Right hindlimb (tissue), 1 donor: ENCODE measurements at regions not wholly inside any gene's neighbourhood (a gene's known extent, or its start where the extent isn't known, plus 50 kb on each side); places are given as distances from the start of the nearest gene placed in this dataset.
"Not testable (repeated sequence)": the region's sequence is repeated elsewhere in the genome, so short reads cannot be mapped to it uniquely, and the experiment has no call there.

ENCODE experiments used
- DNase-seq: peaks from one replicate; pipeline ENCODE4 v3.0.0-alpha.2; 2018

DNA sequence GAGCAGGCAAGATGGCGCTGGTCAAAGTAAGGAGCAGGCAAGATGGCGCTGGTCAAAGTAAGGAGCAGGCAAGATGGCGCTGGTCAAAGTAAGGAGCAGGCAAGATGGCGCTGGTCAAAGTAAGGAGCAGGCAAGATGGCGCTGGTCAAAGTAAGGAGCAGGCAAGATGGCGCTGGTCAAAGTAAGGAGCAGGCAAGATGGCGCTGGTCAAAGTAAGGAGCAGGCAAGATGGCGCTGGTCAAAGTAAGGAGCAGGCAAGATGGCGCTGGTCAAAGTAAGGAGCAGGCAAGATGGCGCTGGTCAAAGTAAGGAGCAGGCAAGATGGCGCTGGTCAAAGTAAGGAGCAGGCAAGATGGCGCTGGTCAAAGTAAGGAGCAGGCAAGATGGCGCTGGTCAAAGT is 382.7 kb downstream of the GLRX3 start:
- not testable (repeated sequence) for DNase-seq

DNA sequence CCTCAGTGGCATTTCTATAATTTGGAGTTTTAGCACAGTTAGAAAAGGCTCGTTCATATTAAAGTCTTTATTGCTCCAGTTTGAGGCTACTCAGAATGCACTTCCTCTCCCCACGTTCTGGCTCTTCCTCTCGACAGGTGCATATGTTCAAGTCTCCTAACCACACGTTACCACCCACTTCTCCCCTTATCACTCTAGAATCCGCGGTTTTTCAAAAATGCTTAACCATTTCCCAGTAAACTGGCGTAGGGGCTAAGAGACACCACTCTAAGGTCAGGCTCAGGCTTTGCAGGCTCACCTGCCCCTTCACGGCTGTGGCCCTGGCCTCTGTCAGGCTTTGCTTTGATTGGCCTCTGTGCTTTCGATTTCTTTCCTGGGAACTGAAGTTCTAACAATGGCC is 383.6 kb downstream of the GLRX3 start:
- DNase-seq = no peak

DNA sequence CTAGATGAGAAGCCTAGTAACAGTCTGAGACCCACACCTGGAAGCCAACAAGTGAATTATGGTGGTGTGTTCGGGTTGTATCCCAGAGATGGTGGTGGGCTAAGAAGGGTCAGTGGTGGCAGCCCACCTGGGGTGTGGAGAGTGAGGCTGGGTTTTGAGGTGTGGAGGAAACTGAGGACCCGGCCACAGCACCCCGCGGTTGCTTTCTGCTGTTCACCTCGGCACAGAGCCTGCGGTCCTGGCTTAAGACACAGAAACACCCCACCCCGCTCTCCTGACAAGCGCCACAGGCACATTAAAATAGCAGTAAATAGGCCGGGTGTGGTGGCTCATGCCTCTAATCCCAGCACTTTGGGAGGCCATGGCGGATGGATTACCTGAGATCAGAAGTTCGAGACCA is 395.1 kb downstream of the GLRX3 start:
- DNase-seq = no peak

DNA sequence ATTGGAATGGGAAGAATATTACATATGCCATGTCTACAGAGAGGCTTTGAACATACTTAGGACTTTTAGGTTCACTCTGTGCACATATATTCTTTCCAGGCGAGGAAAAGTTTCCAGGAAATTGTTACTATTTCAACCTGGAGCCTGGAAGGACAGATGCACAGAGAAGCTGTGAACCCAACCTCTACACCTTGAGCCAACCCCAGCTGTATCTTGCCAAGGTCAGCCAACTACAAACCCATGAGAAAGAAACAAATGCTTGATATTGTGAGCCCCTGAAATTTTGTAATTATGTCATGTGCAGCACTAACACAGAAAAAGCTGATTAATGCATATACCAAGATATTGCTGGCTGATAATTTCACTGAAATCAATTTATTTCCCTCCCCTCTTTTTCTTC is 404.9 kb downstream of the GLRX3 start:
- DNase-seq = no peak

- DNase-seq = no peak
Observed at GRCh38 chr10:130542761-130543160, 406.6 kb downstream of the GLRX3 start.

GRCh38 chr10:130543794-130544193 is 407.6 kb downstream of the GLRX3 start:
- no peak for DNase-seq

DNA sequence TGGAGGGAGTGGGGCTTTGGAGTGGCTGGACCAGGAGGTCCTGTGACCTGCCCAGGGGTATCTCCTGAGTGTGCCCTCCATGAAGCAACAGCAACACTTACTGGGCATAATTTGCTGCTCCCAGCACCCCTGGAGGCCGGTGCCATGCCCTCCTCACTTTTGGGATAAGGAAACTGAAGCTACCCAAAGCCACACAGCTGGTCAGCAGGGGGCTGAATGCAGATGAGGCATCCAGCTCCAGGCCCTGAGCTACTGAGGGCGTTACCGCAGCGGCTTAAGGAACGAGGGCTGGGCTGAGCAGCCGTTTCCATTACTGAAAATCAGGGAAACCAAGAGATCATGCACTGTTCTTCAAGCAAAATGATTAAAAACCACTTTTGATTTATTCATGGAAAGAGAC is 408.9 kb downstream of the GLRX3 start:
- DNase-seq = no peak

GRCh38 chr10:130545697-130546096 is 409.5 kb downstream of the GLRX3 start:
- no peak for DNase-seq

DNA sequence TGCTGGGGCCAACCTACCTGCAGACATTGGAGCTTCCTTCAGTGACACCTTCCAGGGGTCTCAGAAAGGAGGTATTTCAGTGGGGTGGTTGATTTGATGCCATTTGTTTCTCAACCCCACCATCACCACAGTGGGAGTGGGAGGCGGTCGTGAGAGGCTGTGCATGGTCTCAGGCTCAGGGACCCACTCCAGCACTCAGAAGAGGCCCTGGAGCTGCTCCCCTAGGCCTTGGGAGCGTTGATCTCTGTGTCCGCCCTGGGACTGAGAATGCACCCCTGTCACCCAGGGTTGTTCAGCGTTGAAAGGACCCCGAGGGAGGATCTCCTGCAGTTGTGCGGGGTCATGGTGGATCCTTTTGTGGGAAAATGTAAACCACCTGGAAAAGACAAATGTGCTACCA is 410.6 kb downstream of the GLRX3 start:
- DNase-seq = no peak

DNA sequence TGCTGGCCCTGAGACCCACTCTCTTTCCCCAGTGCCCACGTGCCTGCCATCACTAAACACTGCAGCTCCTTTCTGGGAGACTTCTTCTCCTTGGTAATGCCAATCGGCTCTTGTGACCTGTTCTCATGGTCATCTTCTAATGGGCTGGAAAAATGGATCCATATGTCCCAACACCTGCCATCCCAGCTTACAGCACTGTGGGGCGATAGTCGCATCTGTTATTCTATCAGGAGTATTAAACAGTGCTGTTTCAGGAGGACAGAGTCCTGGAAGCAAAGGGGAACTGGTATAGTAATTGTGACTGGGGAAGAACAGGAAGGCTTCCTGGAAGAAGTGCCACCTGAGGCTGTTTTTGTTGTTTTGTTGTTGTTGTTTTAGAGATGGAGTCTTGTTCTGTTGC is 411.2 kb downstream of the GLRX3 start:
- DNase-seq = no peak

DNA sequence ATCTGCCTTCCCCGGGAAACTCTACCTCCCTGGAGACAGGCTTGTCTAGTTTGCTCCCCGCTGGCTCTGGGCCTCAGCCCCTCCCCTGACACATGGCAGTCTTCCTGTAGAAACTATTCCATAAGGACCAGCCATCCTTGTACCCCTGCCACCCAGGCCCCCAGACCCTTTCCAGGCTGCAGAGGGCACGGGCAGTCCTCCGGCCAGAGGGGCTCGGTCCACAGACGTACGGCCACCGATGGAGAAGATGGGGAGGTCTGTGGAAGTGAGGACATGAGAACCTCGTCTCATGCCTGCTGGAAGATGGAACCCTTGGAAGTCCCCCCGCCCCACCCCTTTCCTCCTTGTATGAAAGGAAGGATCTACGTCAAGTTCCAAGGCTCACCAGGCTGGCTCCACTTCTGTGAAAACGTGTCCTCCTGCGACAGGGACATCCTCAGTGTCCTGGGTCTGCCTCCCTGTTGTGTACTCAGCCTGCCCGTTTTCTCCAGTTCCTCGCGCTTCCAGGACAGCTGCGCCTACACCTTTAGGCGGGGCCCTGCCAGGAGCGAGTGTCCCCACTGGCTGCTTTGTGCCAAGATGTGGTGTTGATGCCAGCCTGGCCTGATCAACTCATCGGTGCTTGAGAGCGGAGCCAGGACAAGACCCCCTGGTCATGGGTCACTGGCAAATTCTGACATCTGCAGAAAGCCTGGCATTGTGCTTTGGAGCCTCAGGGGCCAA is 414.9 kb downstream of the GLRX3 start:
- DNase-seq = no peak

DNA sequence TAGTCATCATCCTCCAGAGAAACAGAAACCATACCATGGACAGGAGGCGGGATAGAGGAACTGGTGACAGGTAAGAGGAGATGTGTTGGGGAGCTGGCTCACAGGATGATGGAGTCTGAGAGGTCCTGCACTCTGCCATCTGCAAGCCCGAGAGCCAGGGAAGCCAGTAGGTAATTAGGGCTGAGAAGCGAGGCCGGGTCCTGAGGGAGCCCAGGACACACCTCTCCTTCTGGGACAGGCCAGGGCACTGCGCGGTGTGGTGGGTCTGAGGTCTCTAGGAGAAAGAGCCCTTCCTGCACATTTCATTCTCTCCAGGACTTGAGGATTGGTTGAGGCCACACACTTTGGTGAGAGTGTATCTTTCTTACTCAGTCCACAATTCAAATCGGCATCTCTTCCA is 415.5 kb downstream of the GLRX3 start:
- no peak for DNase-seq

- no peak for DNase-seq
Observed at GRCh38 chr10:130553826-130554225, 417.6 kb downstream of the GLRX3 start.

- no peak for DNase-seq
Observed at GRCh38 chr10:130554701-130555410, 418.7 kb downstream of the GLRX3 start.

DNA sequence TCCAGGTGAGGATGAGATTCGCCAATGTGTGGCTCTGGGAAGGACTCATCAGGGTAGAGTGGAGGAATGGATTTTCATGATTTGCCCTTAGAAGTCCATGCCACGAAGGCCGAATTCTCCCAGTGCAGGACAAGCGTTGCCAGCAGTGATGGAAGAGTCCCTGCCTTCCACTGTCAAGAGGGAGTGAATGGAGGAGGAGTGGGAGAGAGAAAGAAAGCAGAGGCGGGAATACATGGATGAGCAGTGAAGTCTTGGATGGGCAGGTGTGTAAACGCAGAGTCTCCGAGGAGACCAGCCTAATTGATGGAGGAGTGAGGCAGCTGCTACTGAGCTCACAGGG is 419.2 kb downstream of the GLRX3 start:
- no peak for DNase-seq

DNA sequence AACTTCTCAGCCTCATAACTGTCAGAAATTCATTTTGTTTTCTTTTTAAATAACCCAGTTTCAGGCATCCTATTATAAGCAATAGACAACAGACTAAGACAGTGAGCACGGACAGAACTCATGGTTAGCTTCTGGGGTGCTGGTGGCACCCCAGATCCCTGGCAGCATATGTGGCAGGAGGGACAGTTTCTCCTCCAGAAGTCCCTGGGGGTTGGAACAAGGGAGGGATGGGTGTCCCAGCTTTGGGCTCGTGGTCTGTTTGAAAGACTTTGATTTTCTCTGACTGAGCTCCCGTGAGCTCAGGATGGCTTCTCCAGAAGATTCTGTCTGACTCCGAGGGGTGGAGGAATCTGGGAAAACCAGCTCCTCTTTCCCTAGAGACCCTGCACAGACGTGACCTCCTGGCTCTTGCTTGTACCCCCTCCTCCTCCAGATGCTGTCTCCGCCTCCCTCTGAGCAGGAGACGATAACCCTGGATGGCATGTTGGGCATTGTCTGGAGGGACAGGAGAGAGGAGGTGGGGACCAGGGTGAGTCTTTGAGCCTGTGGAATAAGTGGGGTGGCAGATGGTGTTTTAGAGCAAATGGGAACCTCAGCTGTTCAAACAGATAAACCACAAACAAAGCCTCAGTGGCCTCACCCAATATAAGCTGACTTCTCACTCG is 421.1 kb downstream of the GLRX3 start:
- DNase-seq = no peak

DNA sequence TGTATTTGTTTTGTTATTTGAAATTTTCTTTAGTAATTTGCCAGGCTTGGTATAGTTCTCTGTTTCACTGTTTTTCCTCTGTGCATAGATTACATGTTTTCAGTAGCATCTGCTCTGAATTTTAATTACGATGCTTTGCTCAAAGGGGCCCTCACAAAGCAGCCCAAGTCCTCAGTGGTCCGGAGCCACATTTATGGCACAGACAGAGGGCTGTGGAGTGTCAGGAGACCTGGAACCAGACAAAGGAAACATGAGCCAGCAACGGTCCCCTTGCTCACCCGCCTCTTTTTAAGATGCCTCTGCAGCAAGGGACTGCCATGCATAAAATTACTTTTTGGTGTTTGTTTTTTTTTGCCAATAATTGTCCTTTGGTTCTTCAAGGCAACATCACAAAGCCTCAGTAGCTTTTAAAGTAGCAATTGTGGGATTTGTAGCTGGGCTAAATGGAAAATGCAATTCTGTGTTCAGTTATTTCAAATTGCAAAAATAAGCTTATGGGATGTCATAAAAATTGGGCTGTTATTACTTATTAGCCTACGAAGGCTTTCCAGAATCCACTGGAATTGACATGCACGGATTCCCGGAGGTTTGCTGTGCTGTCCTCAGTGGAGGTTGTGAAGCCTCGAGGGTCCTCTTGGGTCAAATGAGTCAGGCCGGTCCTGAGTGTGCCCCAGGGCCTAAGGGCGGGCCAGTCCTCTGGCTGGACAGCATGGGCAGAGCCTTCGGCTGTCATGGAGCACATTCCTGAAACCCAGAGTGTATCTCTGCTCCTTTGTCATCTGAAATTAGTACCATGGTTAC is 422.8 kb downstream of the GLRX3 start:
- DNase-seq = no peak

GRCh38 chr10:130559547-130559880 is 423.3 kb downstream of the GLRX3 start:
- no peak for DNase-seq

- DNase-seq = no peak
Observed at GRCh38 chr10:130560116-130560515, 423.9 kb downstream of the GLRX3 start.

- no peak for DNase-seq
Observed at GRCh38 chr10:130560573-130560972, 424.4 kb downstream of the GLRX3 start.

DNA sequence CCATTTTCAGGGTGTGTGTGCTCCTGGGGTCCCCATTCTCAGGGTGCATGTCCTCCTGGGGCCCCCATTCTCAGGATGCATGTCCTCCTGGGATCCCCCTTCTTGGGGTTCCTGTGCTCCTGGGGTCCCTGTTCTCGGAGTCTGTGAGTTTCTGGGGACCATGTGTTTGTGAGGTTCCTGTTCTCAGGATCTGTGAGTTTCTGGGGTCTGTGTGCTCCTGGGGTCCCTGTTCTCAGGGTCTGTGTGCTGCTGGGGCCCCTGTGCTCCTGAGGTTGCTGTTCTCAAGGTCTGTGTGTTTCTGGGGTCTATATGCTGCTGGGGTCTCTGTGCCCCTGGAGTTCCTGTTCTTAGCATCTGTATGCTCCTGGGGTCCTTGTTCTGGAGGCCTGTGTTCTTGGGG is 425.5 kb downstream of the GLRX3 start:
- no peak for DNase-seq

GRCh38 chr10:130567011-130567410 is 430.8 kb downstream of the GLRX3 start:
- DNase-seq = no peak

DNA sequence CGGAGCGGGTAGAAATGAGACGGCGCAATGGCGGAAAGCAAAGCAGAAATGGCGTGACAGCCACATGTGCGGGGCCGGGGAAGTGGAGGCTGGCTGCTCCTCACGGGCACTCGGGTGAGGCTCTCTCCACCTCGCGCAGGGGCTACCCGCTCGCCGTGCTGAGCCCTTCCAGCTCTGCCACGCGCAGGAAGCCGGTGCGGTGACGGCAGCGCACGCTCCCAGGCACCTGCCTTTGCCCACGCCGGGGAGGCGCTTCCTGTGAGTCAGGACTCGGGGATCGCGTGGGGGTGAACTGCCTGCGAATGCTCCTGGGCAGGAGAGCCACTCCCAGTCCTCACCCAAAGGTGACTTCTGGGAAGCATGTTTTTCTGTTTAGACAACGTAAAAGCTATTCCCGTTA is 431.2 kb downstream of the GLRX3 start:
- DNase-seq = no peak

- DNase-seq = no peak
Observed at GRCh38 chr10:130568246-130568645, 432.1 kb downstream of the GLRX3 start.
